T-cell (primary cell): ENCODE measurements at regions not wholly inside any gene's neighbourhood (a gene's known extent, or its start where the extent isn't known, plus 50 kb on each side); places are given as distances from the start of the nearest gene placed in this dataset.

ENCODE experiments used
- ATAC-seq, 4 experiments: fragments of 200-7000 bp in 3 of 4; fragments of 150-1000 bp in 1 of 4; cut with Tn5 transposase; replicated peaks in 1 of 4; 1 replicate in 3 of 4; 2 replicates in 1 of 4; pipeline ENCODE4 v1.10.0; 2021; ENCODE audit warnings: moderate library complexity in 3 of 4, mild to moderate bottlenecking in 2 of 4, moderate number of reproducible peaks in 1 of 4
- CTCF ChIA-PET, 2 donors: fragments of 300-600 bp; sonication (Branson Sonifier 250); formaldehyde crosslinking; loops; one replicate each; lab custom pipeline; 2022; ENCODE audit warnings: antibody characterized with exemption in 2 of 2; lab: Charles Lee
- POLR2A ChIA-PET, 2 donors: fragments of 300-600 bp; sonication (Branson Sonifier 250); formaldehyde crosslinking; loops; one replicate each; lab custom pipeline; 2022; ENCODE audit warnings: antibody characterized with exemption in 2 of 2; lab: Charles Lee
- DNase-seq, 35 experiments: peaks; one replicate each; pipeline versions ENCODE4 v3.0.0 to v3.0.0-alpha.2; 2013 to 2023
- H3K27ac ChIP-seq: one replicate; pipeline ENCODE4 v1.5.1; 2013; ENCODE audit warnings: low read length
- H3K27me3 ChIP-seq, 2 experiments: replicated peaks in 1 of 2; 1 replicate in 1 of 2; 2 replicates in 1 of 2; pipeline versions ENCODE4 v1.6.1 to v1.7.0; 2013; ENCODE audit warnings: low read length in 1 of 2, mixed read lengths in 1 of 2; ENCODE audit not compliant: control insufficient read depth in 2 of 2, insufficient read depth in 2 of 2; ENCODE audit errors: extremely low read depth in 1 of 2
- H3K36me3 ChIP-seq, 2 donors: 1 replicate in 1 of 2; 2 replicates in 1 of 2; pipeline versions ENCODE4 v1.6.1 to v1.7.0; 2013; ENCODE audit warnings: low read length in 1 of 2; ENCODE audit not compliant: control insufficient read depth in 2 of 2, insufficient read depth in 1 of 2; ENCODE audit errors: extremely low read depth in 1 of 2
- H3K4me1 ChIP-seq, 2 experiments: 1 replicate in 1 of 2; 2 replicates in 1 of 2; pipeline versions ENCODE4 v1.6.1 to v1.7.0; 2013; ENCODE audit warnings: low read length in 2 of 2, mixed read lengths in 1 of 2; ENCODE audit not compliant: insufficient read depth in 2 of 2, control insufficient read depth in 1 of 2; ENCODE audit errors: extremely low read depth in 1 of 2
- H3K4me3 ChIP-seq, 2 donors: 1 replicate in 1 of 2; 2 replicates in 1 of 2; pipeline versions ENCODE4 v1.5.1 to v1.7.0; 2013; ENCODE audit warnings: mild to moderate bottlenecking in 2 of 2, low read length in 1 of 2, moderate library complexity in 1 of 2; ENCODE audit not compliant: control insufficient read depth in 1 of 2; ENCODE audit errors: extremely low read depth in 1 of 2
- H3K9me3 ChIP-seq: 2 replicates; pipeline ENCODE4 v1.7.0; 2013
- H3K27ac Mint-ChIP-seq, 2 donors: one replicate each; pipeline ENCODE4 v1.8.0; 2020 to 2021; ENCODE audit warnings: mild to moderate bottlenecking in 2 of 2, mixed read lengths in 2 of 2
- H3K27me3 Mint-ChIP-seq, 2 donors: one replicate each; pipeline ENCODE4 v1.8.0; 2021 to 2022; ENCODE audit warnings: mixed read lengths in 2 of 2
- H3K36me3 Mint-ChIP-seq: one replicate; pipeline ENCODE4 v1.8.0; 2021; ENCODE audit warnings: mixed read lengths
- H3K4me1 Mint-ChIP-seq, 3 donors: one replicate each; pipeline ENCODE4 v1.8.0; 2020 to 2022; ENCODE audit warnings: mixed read lengths in 3 of 3, mild to moderate bottlenecking in 1 of 3
- H3K4me3 Mint-ChIP-seq, 3 donors: one replicate each; pipeline ENCODE4 v1.8.0; 2020 to 2022; ENCODE audit warnings: mild to moderate bottlenecking in 3 of 3, mixed read lengths in 3 of 3, moderate library complexity in 3 of 3
- H3K9me3 Mint-ChIP-seq, 3 donors: one replicate each; pipeline ENCODE4 v1.8.0; 2020 to 2022; ENCODE audit warnings: mixed read lengths in 3 of 3
- WGBS: methylation state at CpG from one replicate; pipeline ENCODE4 v1.1.5; 2013; ENCODE audit warnings: missing lambda C conversion rate; ENCODE audit not compliant: insufficient coverage; 5-methylcytosine and 5-hydroxymethylcytosine counted together

DNA sequence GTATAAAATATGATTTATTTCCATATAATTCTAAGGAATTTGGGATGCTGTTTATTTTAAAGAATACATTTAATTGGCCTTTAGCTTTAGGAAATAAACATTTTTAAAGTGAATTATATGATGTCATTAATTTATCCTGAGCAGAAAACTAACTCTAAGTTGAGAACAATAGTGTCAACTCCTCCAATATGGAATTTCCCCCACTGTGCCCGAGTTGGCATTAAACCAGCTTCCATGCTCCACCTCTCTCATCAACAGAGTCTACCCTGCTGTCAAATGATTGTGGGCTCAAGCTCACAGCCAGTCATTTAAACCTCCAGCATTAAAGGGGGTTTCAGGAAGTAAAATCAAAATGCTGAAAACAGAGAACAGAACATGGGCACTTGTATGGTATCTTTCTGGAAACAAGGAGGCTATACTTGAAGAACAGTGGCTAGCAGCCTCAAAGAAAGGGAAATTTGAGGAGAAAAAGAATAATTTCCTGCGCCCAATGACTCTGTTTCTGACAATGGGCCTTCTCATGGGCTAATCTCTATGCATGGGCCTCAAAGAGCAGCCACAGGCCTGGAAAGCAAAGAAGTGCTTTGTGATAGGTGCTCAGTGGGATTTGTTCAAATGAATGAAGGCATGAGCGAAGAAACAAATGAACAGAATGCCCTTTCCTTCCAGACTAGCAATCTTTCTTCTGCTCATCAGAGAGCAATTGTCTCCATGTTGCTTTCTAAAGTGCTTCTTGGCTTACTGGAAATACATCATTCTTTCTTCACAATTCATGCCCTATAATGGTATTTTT, 252.8 kb downstream of the MTX2 start:
- H3K36me3 ChIP-seq = no peaks in the 10 kb centered on the region
- ChIA-PET CTCF (no interaction called here), POLR2A (no interaction called here)
- 80% methylated on average over 2 of the region's 3 CpGs for WGBS
- Mint-ChIP-seq H3K27ac (no peak overlapping the region), H3K36me3 (no peaks in the 10 kb centered on the region), H3K4me1 (no peaks in the 10 kb centered on the region), H3K9me3 (no peaks in the 10 kb centered on the region), H3K4me3 (no peak overlapping the region), H3K27me3 (peaks cover 18% of the 10 kb centered on the region in 2 donors)
- no peaks in the 10 kb centered on the region for H3K9me3 ChIP-seq
- no peaks in the 10 kb centered on the region for H3K4me1 ChIP-seq
- no peak overlapping the region for H3K4me3 ChIP-seq
- H3K27me3 ChIP-seq = no peaks in the 10 kb centered on the region
- DNase-seq = no peak
- H3K27ac ChIP-seq = no peak overlapping the region
- no peak for ATAC-seq

DNA sequence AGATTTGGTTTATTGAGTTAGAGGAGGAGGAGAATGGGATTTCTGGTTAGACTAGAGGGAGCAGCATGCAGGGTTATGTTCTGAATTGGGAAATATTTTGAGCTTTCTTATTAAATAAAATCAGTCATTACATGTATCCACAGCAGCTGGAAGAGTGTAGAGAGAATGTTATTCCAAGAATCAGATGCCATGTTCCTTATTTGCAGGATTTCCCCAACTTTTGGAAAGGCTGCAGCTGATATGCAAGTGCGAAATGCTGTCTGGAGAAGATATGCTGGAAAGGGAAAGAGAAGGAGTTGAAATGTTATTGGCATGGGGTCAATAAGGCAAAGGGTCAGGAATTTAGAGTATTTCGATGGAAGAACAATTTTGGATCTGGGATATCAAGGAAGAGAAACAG, 255.8 kb downstream of the MTX2 start:
- no peak overlapping the region for H3K4me3 Mint-ChIP-seq

GRCh38 chr2:176526995-176527901, 258.0 kb downstream of the MTX2 start:
- Histone ChIP-seq H3K36me3 (no peaks in the 10 kb centered on the region), H3K27ac (no peak overlapping the region), H3K4me1 (no peaks in the 10 kb centered on the region), H3K4me3 (no peak overlapping the region), H3K9me3 (no peaks in the 10 kb centered on the region), H3K27me3 (no peaks in the 10 kb centered on the region)
- peaks cover 34% of the 10 kb centered on the region in 2 donors for H3K27me3 Mint-ChIP-seq
- no peaks in the 10 kb centered on the region for H3K4me1 Mint-ChIP-seq
- no peak for ATAC-seq
- no peak overlapping the region for H3K27ac Mint-ChIP-seq
- H3K36me3 Mint-ChIP-seq = no peaks in the 10 kb centered on the region
- ChIA-PET POLR2A (no interaction called here), CTCF (interaction anchor here in 1 of 2 donors (2.0 kb wide), 1 partner anchor 9 kb away, joined by 4 read pairs; no protein-coding TSS in a partner anchor)
- no CpG with 5 or more reads among the region's 6 CpGs for WGBS
- no peak for DNase-seq
- H3K4me3 Mint-ChIP-seq = no peak overlapping the region
- no peaks in the 10 kb centered on the region for H3K9me3 Mint-ChIP-seq

More for the DNA sequence above, 255.8 kb downstream of the MTX2 start:
- Histone ChIP-seq H3K4me3 (no peak overlapping the region), H3K36me3 (no peaks in the 10 kb centered on the region), H3K4me1 (no peaks in the 10 kb centered on the region), H3K9me3 (no peaks in the 10 kb centered on the region), H3K27ac (no peak overlapping the region), H3K27me3 (no peaks in the 10 kb centered on the region)
- H3K27me3 Mint-ChIP-seq = peaks cover 34 to 37% of the 10 kb centered on the region in 2 donors
- 100% methylated on average over 1 of the region's 2 CpGs for WGBS
- ChIA-PET POLR2A (interaction anchor here in 1 of 2 donors (0.5 kb wide), 1 partner anchor 365 kb away, joined by 3 read pairs; no protein-coding TSS in a partner anchor), CTCF (interaction anchor here in 1 of 2 donors (0.7 kb wide), 1 partner anchor 70 kb away, joined by 3 read pairs; no protein-coding TSS in a partner anchor)
- H3K27ac Mint-ChIP-seq = no peak overlapping the region
- H3K4me1 Mint-ChIP-seq = no peaks in the 10 kb centered on the region
- ATAC-seq (no peak), DNase-seq (no peak)
- H3K9me3 Mint-ChIP-seq = no peaks in the 10 kb centered on the region
- H3K36me3 Mint-ChIP-seq = no peaks in the 10 kb centered on the region

DNA sequence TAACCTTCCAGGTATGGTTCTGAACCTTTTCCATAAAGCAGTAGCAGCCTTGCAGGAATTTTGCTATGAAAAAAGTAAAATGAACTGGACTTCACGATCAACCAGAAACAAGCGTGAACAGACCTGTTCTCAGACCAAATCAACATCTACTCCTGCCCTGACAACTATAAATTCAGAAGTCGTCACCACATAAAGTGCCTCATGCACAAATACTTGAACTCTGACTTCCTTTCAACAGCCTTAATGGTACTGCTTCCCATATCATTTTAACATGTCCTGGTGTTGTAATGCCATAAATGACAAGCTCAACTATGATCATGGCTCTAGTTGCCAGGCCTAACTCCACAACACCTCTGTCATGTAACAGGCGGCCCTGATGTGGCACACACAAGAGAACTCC, 262.4 kb downstream of the MTX2 start:
- Mint-ChIP-seq H3K36me3 (no peaks in the 10 kb centered on the region), H3K27ac (no peak overlapping the region), H3K4me1 (no peaks in the 10 kb centered on the region), H3K27me3 (peaks cover 35 to 46% of the 10 kb centered on the region in 2 donors), H3K4me3 (no peak overlapping the region), H3K9me3 (no peaks in the 10 kb centered on the region)
- POLR2A ChIA-PET = no interaction called here
- Histone ChIP-seq H3K27me3 (no peaks in the 10 kb centered on the region), H3K4me1 (no peaks in the 10 kb centered on the region), H3K4me3 (no peak overlapping the region), H3K9me3 (no peaks in the 10 kb centered on the region), H3K27ac (no peak overlapping the region), H3K36me3 (no peaks in the 10 kb centered on the region)
- CTCF ChIA-PET = no interaction called here
- ATAC-seq (no peak), DNase-seq (no peak)
- WGBS = 89% methylated on average over 3 of the region's 4 CpGs

- no peak for ATAC-seq
- Histone ChIP-seq H3K4me1 (no peaks in the 10 kb centered on the region), H3K27ac (no peak overlapping the region), H3K36me3 (no peaks in the 10 kb centered on the region), H3K9me3 (no peaks in the 10 kb centered on the region), H3K4me3 (no peak overlapping the region), H3K27me3 (no peaks in the 10 kb centered on the region)
- Mint-ChIP-seq H3K4me3 (no peak overlapping the region), H3K36me3 (no peaks in the 10 kb centered on the region), H3K9me3 (no peaks in the 10 kb centered on the region), H3K27me3 (peaks cover 21 to 36% of the 10 kb centered on the region in 2 donors), H3K4me1 (no peaks in the 10 kb centered on the region), H3K27ac (no peak overlapping the region)
- DNase-seq = no peak
- ChIA-PET CTCF (interaction anchor here in 1 of 2 donors (0.7 to 1.3 kb wide), 3 partner anchors 21 to 104 kb away, joined by 3 to 4 read pairs (median 3); no protein-coding TSS in a partner anchor), POLR2A (no interaction called here)
- 30% methylated on average over 1 of the region's 4 CpGs for WGBS
These were observed 264.4 kb downstream of the MTX2 start for GRCh38 chr2:176533505-176534193.
